ENCODE measurements at regions not wholly inside any gene's neighbourhood (a gene's known extent, or its start where the extent isn't known, plus 50 kb on each side); places are given as distances from the start of the nearest gene placed in this dataset.

DNA sequence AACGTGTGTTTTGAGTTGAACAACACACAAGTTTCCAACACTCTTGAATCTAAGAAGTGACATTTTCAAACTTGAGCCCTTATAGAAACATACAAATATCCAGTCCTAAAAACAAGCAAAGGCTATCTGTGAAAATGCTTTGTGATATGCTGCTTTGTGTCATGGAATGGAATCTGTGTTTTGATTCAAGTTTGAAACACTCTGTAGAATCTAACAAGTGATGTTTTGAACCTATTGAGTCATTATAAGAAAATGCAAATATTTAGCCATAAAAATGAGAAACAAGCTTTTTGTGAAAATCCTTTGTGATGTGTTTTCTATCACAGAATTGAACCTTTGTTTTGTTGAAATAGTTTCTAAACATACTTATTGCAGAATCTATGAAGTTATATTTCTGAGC is 105.7 kb upstream of the VPREB1 start:
- H3K36me3 ChIP-seq (ENCODE audit: control insufficient read depth in 4 of 4, insufficient read depth in 3 of 4, low read depth in 1 of 4, low read length in 3 of 4) = no peaks in the 10 kb centered on the region
- no peak overlapping the region for H3K27ac ChIP-seq (ENCODE audit: low read depth in 1 of 2, low read length in 2 of 2)
- peaks cover 0 to 2% (median 0%) of the 10 kb centered on the region in 4 donors for H3K27me3 ChIP-seq (ENCODE audit: control insufficient read depth in 4 of 4, insufficient read depth in 4 of 4, low read length in 3 of 4)
- H3K4me1 ChIP-seq (ENCODE audit: control insufficient read depth in 4 of 4, insufficient read depth in 4 of 4, low read length in 3 of 4) = no peaks in the 10 kb centered on the region
- no peak for DNase-seq (ENCODE audit: low spot score)
- H3K9me3 ChIP-seq (ENCODE audit: control insufficient read depth in 4 of 4, low read length in 3 of 4) = no peaks in the 10 kb centered on the region
- no peak overlapping the region for H3K9ac ChIP-seq (ENCODE audit: low read depth in 1 of 2, low read length in 2 of 2)
- no peak overlapping the region for H3K4me3 ChIP-seq (ENCODE audit: low read depth in 1 of 3, low read length in 3 of 3)
- TF ChIP-seq YY1 (IDR thresholded peaks at IDR 0.05) (no peak), JUND (IDR thresholded peaks at IDR 0.05) (no peak), HNF4A (conservative IDR thresholded peaks at IDR 0.05) (no peak), ATF3 (IDR thresholded peaks at IDR 0.05) (no peak), FOXA1 (IDR thresholded peaks at IDR 0.05) (no peak), EGR1 (IDR thresholded peaks at IDR 0.05; ENCODE audit: low read depth in 2 of 2) (no peak), MAX (IDR thresholded peaks at IDR 0.05) (no peak), CTCF (IDR thresholded peaks at IDR 0.05; ENCODE audit: low read depth, low read length, missing input control) (no peak), HNF4G (IDR thresholded peaks at IDR 0.05) (no peak)
- 53% methylated on average over 1 of the region's 1 CpG for WGBS

DNA sequence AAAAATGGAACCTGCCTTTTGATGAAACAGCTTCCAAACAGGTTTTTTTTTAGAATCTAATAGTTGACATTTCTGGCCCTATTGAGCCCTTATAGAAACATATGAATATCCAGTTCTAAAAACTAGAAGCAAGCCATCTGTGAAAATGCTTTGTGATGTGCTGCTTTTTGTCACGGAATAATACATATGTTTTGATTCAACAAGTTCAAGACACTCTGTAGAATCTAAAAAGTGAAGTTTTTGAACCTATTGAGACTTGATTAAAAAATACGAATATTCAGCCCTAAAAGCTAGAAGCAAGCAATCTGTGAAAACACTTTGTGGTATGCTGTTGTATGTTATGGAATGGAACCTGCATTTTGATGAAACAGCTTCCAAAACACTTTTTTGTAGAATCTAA is 106.7 kb upstream of the VPREB1 start:
- no peaks in the 10 kb centered on the region for H3K9me3 ChIP-seq (ENCODE audit: control insufficient read depth in 4 of 4, low read length in 3 of 4)
- H3K27ac ChIP-seq (ENCODE audit: low read depth in 1 of 2, low read length in 2 of 2) = no peak overlapping the region
- no peaks in the 10 kb centered on the region for H3K4me1 ChIP-seq (ENCODE audit: control insufficient read depth in 4 of 4, insufficient read depth in 4 of 4, low read length in 3 of 4)
- WGBS = 83% methylated on average over 2 of the region's 2 CpGs
- H3K36me3 ChIP-seq (ENCODE audit: control insufficient read depth in 4 of 4, insufficient read depth in 3 of 4, low read depth in 1 of 4, low read length in 3 of 4) = no peaks in the 10 kb centered on the region
- no peak overlapping the region for H3K4me3 ChIP-seq (ENCODE audit: low read depth in 1 of 3, low read length in 3 of 3)
- no peak overlapping the region for H3K9ac ChIP-seq (ENCODE audit: low read depth in 1 of 2, low read length in 2 of 2)
- H3K27me3 ChIP-seq (ENCODE audit: control insufficient read depth in 4 of 4, insufficient read depth in 4 of 4, low read length in 3 of 4) = peaks cover 0 to 2% (median 0%) of the 10 kb centered on the region in 4 donors
- TF ChIP-seq HNF4G (IDR thresholded peaks at IDR 0.05) (no peak), ATF3 (IDR thresholded peaks at IDR 0.05) (no peak), FOXA2 (IDR thresholded peaks at IDR 0.05) (no peak), CTCF (IDR thresholded peaks at IDR 0.05; ENCODE audit: low read depth, low read length, missing input control) (no peak), YY1 (IDR thresholded peaks at IDR 0.05) (no peak), GABPA (IDR thresholded peaks at IDR 0.05 in 1 of 2, conservative IDR thresholded peaks at IDR 0.05 in 1 of 2) (no peak), SP1 (IDR thresholded peaks at IDR 0.05) (no peak), REST (IDR thresholded peaks at IDR 0.05) (no peak)
- DNase-seq (ENCODE audit: low spot score) = no peak
